Ishikawa (cell line): ENCODE measurements at regions not wholly inside any gene's neighbourhood (a gene's known extent, or its start where the extent isn't known, plus 50 kb on each side); places are given as distances from the start of the nearest gene placed in this dataset.

ENCODE experiments used
- TAF1 ChIP-seq: IDR thresholded peaks from 2 replicates; pipeline ENCODE4 v1.6.1; 2012; ENCODE audit warnings: low read depth, mild to moderate bottlenecking
- TEAD4 ChIP-seq: IDR thresholded peaks from 2 replicates; pipeline ENCODE4 v1.6.1; 2012
- YY1 ChIP-seq: IDR thresholded peaks from 2 replicates; pipeline ENCODE4 v1.6.1; 2012; ENCODE audit warnings: low read depth
- TF ChIP-seq, protein P1 (sequence below): IDR thresholded peaks from 2 replicates; pipeline ENCODE4 v1.6.1; 2012; ENCODE audit warnings: low read depth, mild to moderate bottlenecking
- TF ChIP-seq, protein P2 (sequence below): IDR thresholded peaks from 2 replicates; pipeline ENCODE4 v1.6.1; 2012
- TF ChIP-seq, protein P3 (sequence below): IDR thresholded peaks from 2 replicates; pipeline ENCODE4 v1.6.1; 2012

DNA sequence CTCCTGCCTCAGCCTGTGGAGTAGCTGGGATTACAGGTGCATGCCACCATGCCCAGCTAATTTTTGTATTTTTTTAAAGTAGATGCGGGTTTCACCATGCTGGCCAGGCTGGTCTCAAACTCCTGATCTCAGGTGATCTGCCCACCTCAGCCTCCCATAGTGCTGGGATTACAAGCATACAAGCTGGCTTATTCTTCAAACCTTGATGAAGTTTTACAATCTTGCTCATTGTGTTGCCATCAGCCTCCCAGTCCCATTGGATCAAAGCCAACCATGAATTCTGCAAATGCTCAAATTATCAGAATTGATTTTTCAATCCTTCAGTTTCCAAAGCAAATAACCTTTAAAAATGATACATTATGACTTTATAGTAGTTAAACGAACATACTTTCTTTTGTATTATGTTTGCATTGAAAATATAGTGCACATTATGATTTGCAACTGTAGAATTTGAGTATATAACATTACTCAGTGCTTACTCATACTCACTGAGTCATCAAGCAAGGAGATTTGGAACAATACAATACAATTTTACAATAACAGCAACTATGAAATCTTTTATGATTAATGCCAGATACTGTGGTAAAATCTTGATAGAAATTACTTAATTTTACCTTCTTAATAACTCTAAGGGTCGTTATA is 1491.9 kb upstream of the CELF4 start:
- TF ChIP-seq TAF1, result no peak
- TF ChIP-seq, protein P1, sequence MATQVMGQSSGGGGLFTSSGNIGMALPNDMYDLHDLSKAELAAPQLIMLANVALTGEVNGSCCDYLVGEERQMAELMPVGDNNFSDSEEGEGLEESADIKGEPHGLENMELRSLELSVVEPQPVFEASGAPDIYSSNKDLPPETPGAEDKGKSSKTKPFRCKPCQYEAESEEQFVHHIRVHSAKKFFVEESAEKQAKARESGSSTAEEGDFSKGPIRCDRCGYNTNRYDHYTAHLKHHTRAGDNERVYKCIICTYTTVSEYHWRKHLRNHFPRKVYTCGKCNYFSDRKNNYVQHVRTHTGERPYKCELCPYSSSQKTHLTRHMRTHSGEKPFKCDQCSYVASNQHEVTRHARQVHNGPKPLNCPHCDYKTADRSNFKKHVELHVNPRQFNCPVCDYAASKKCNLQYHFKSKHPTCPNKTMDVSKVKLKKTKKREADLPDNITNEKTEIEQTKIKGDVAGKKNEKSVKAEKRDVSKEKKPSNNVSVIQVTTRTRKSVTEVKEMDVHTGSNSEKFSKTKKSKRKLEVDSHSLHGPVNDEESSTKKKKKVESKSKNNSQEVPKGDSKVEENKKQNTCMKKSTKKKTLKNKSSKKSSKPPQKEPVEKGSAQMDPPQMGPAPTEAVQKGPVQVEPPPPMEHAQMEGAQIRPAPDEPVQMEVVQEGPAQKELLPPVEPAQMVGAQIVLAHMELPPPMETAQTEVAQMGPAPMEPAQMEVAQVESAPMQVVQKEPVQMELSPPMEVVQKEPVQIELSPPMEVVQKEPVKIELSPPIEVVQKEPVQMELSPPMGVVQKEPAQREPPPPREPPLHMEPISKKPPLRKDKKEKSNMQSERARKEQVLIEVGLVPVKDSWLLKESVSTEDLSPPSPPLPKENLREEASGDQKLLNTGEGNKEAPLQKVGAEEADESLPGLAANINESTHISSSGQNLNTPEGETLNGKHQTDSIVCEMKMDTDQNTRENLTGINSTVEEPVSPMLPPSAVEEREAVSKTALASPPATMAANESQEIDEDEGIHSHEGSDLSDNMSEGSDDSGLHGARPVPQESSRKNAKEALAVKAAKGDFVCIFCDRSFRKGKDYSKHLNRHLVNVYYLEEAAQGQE, result no peak
- TF ChIP-seq, protein P2, sequence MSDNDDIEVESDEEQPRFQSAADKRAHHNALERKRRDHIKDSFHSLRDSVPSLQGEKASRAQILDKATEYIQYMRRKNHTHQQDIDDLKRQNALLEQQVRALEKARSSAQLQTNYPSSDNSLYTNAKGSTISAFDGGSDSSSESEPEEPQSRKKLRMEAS, result no peak
- TF ChIP-seq, protein P3, sequence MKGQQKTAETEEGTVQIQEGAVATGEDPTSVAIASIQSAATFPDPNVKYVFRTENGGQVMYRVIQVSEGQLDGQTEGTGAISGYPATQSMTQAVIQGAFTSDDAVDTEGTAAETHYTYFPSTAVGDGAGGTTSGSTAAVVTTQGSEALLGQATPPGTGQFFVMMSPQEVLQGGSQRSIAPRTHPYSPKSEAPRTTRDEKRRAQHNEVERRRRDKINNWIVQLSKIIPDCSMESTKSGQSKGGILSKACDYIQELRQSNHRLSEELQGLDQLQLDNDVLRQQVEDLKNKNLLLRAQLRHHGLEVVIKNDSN, result no peak
- no peak for TF ChIP-seq YY1
- TF ChIP-seq TEAD4, result peak; percentile 45; the same call in 1 of the 2 replicates
